BJ (cell line): ENCODE measurements at regions not wholly inside any gene's neighbourhood (a gene's known extent, or its start where the extent isn't known, plus 50 kb on each side); places are given as distances from the start of the nearest gene placed in this dataset.

Experiments used
- CTCF ChIA-PET: fragments of 350-600 bp; formaldehyde crosslinking; extraction: SDS; loops from one replicate; lab custom pipeline; 2021; ENCODE audit warnings: antibody characterized with exemption, inconsistent platforms; lab: Yijun Ruan, JAX
- POLR2A ChIA-PET: fragments of 300-600 bp; sonication (Branson Sonifier 250); formaldehyde crosslinking; extraction: SDS; loops from one replicate; lab custom pipeline; 2021; ENCODE audit warnings: antibody characterized with exemption; lab: Charles Lee
- DNase-seq: peaks from one replicate; pipeline ENCODE4 v3.0.0-alpha.2; 2011; ENCODE audit warnings: low read depth
- H3K27me3 ChIP-seq: 2 replicates; pipeline ENCODE4 v1.6.0; 2011; ENCODE audit warnings: low read length; ENCODE audit not compliant: control insufficient read depth, insufficient read depth
- H3K36me3 ChIP-seq: 2 replicates; pipeline ENCODE4 v1.5.1; 2011; ENCODE audit warnings: low read length; ENCODE audit not compliant: control insufficient read depth, insufficient read depth
- H3K4me3 ChIP-seq: 2 replicates; pipeline ENCODE4 v1.5.1; 2011; ENCODE audit warnings: low read depth, mild to moderate bottlenecking, control low read depth, low read length
- TF ChIP-seq, protein P1 (sequence below): IDR thresholded peaks from 2 replicates; pipeline ENCODE4 v1.5.1; 2011; ENCODE audit warnings: low read depth, mild to moderate bottlenecking, control low read depth, inconsistent platforms, low read length, moderate library complexity; ENCODE audit not compliant: insufficient read depth

DNA sequence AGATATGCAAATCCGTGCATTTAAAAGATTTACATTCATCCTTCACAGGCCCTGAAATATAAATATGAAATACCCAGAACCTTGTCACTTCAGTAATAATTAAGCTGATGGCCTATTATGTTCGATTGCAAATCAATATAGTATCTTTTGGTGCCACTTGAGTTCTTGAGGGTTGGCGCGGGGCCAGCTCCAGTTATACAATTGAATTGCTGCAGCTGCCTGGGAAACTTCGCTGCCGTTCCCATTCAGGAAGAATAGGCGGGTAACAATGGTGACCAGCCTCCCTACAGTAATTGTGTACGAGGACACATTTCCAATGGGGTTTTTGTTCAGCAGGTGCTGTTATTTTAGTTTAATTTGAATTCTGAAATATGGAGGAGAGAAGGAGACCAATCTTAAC is 451.2 kb downstream of the INSC start:
- H3K4me3 ChIP-seq, result no peak overlapping the region
- DNase-seq, result no peak
- ChIA-PET CTCF (interaction anchor here (1.1 kb wide), 1 partner anchor 23 kb away, joined by 3 read pairs; no protein-coding TSS in a partner anchor), POLR2A (no interaction called here)
- TF ChIP-seq, protein P1, sequence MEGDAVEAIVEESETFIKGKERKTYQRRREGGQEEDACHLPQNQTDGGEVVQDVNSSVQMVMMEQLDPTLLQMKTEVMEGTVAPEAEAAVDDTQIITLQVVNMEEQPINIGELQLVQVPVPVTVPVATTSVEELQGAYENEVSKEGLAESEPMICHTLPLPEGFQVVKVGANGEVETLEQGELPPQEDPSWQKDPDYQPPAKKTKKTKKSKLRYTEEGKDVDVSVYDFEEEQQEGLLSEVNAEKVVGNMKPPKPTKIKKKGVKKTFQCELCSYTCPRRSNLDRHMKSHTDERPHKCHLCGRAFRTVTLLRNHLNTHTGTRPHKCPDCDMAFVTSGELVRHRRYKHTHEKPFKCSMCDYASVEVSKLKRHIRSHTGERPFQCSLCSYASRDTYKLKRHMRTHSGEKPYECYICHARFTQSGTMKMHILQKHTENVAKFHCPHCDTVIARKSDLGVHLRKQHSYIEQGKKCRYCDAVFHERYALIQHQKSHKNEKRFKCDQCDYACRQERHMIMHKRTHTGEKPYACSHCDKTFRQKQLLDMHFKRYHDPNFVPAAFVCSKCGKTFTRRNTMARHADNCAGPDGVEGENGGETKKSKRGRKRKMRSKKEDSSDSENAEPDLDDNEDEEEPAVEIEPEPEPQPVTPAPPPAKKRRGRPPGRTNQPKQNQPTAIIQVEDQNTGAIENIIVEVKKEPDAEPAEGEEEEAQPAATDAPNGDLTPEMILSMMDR, result no peak
- H3K27me3 ChIP-seq, result no peaks in the 10 kb centered on the region
- H3K36me3 ChIP-seq, result no peaks in the 10 kb centered on the region

DNA sequence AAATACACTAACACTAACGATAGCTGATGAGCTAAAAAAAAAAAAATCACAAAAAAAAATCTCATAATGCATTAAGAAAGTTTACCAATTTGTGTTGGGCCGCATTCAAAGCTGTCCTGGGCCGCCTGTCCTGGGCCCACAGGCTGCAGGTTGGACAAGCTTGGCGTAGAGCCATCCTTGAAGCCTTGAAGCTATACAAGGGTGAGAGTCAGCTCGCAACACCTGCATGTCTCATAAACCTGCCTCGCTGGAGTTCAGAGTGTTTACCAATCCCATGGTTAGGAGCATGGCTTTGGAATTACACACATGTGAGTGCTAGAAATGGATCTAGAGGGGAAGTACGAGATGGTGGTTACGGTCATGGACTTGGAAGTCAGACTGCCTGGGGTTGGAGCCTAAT is 453.7 kb downstream of the INSC start:
- no peak overlapping the region for H3K4me3 ChIP-seq
- no peaks in the 10 kb centered on the region for H3K36me3 ChIP-seq
- POLR2A ChIA-PET, result no interaction called here
- TF ChIP-seq, protein P1, result no peak
- H3K27me3 ChIP-seq, result no peaks in the 10 kb centered on the region
- DNase-seq, result no peak
- CTCF ChIA-PET, result no interaction called here

DNA sequence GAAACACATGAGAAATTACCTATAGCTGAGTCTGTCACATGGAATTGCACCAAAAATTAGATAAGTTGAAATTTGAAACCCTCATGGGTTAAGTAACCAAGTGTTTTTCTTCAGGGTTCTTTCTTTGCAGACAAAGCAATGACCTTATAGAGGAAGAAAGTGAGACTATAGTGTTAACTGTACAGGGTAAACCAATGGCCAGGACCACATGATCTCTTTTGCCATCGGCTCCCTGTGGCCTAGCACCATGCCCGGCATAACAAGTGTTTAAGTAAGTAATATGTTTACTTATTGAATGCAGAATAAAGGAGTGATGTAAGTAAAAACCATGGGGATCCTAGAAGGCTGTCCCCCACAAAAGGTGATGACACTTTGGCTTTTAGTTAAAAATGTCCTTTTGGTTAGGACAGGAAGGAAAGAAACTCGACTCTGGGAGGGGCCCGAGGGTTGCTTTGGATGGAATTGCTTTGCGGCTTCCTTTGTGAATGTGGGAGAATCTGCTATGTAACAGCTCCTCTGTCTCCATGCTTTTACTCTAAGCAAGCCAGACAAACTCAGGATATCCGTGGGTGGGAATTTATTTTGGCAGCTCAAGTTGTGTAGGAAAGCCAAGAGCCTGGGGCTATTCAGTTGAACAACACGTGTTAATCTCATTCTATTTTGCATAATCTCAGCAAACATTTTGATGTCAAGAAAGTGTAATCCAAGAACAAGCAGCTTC is 454.7 kb downstream of the INSC start:
- H3K36me3 ChIP-seq, result no peaks in the 10 kb centered on the region
- TF ChIP-seq, protein P1, result no peak
- no peak for DNase-seq
- POLR2A ChIA-PET, result no interaction called here
- no peak overlapping the region for H3K4me3 ChIP-seq
- H3K27me3 ChIP-seq, result no peaks in the 10 kb centered on the region
- CTCF ChIA-PET, result no interaction called here

DNA sequence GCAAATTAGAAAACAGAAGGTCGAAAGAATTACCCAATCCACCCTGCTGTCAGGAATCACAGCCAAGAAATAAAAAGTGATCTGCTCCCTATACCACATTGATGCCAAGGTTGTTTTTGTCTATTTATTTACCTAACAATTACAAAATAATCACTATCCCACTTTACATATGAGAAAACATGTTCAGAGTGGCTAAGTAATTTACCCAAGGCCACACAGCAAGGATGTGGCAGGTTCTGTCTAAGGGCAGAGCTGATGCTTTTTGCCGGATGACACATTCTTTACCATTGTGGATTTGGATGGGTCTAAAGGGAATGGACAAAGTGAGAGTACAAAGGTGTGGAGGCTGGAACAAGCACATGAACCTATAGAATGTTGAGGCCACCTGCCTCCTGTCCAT is 460.7 kb downstream of the INSC start:
- ChIA-PET CTCF (no interaction called here), POLR2A (no interaction called here)
- no peak for DNase-seq
- Histone ChIP-seq H3K4me3 (no peak overlapping the region), H3K27me3 (no peaks in the 10 kb centered on the region), H3K36me3 (no peaks in the 10 kb centered on the region)
- TF ChIP-seq, protein P1, result no peak

GRCh38 chr11:15576769-15577168 is 462.0 kb downstream of the INSC start:
- POLR2A ChIA-PET, result no interaction called here
- CTCF ChIA-PET, result no interaction called here

More at GRCh38 chr11:15576769-15577168, 462.0 kb downstream of the INSC start:
- no peaks in the 10 kb centered on the region for H3K27me3 ChIP-seq
- H3K4me3 ChIP-seq, result no peak overlapping the region
- TF ChIP-seq, protein P1, result no peak
- DNase-seq, result no peak
- no peaks in the 10 kb centered on the region for H3K36me3 ChIP-seq
